BE2C (cell line): ENCODE measurements at regions not wholly inside any gene's neighbourhood (a gene's known extent, or its start where the extent isn't known, plus 50 kb on each side); places are given as distances from the start of the nearest gene placed in this dataset.

ENCODE experiments used
- DNase-seq: peaks from one replicate; pipeline ENCODE4 v3.0.0-alpha.2; 2020
- H3K27me3 ChIP-seq: fragments of 250-450 bp; sonication (Bioruptor Pico); 2 replicates; pipeline ENCODE4 v1.5.1; 2020; ENCODE audit warnings: mild to moderate bottlenecking
- H3K36me3 ChIP-seq: fragments of 250-450 bp; sonication (Bioruptor Pico); 2 replicates; pipeline ENCODE4 v1.5.1; 2020; ENCODE audit warnings: mild to moderate bottlenecking
- H3K4me1 ChIP-seq: fragments of 250-450 bp; sonication (Bioruptor Pico); 2 replicates; pipeline ENCODE4 v1.5.1; 2020
- H3K4me3 ChIP-seq: 2 replicates; pipeline ENCODE4 v1.5.1; 2011; ENCODE audit warnings: low read depth, low read length
- H3K9me3 ChIP-seq: fragments of 250-450 bp; sonication (Bioruptor Pico); 2 replicates; pipeline ENCODE4 v1.5.1; 2020
- CTCF ChIP-seq: IDR thresholded peaks from 2 replicates; pipeline ENCODE4 v1.5.1; 2012; ENCODE audit warnings: mild to moderate bottlenecking, low read depth, low read length

- no peak overlapping the region for H3K4me3 ChIP-seq
- DNase-seq, result no peak
- no peaks in the 10 kb centered on the region for H3K27me3 ChIP-seq
- H3K36me3 ChIP-seq, result no peaks in the 10 kb centered on the region
- TF ChIP-seq CTCF, result no peak
- H3K9me3 ChIP-seq, result no peaks in the 10 kb centered on the region
- no peaks in the 10 kb centered on the region for H3K4me1 ChIP-seq
These were observed 478.3 kb upstream of the ERCC4 start for GRCh38 chr16:13441675-13442074.

- H3K4me3 ChIP-seq, result no peak overlapping the region
- no peaks in the 10 kb centered on the region for H3K36me3 ChIP-seq
- TF ChIP-seq CTCF, result no peak
- DNase-seq, result no peak
- H3K9me3 ChIP-seq, result no peaks in the 10 kb centered on the region
- no peaks in the 10 kb centered on the region for H3K27me3 ChIP-seq
- no peaks in the 10 kb centered on the region for H3K4me1 ChIP-seq
These were observed 471.6 kb upstream of the ERCC4 start for GRCh38 chr16:13448346-13448745.

DNA sequence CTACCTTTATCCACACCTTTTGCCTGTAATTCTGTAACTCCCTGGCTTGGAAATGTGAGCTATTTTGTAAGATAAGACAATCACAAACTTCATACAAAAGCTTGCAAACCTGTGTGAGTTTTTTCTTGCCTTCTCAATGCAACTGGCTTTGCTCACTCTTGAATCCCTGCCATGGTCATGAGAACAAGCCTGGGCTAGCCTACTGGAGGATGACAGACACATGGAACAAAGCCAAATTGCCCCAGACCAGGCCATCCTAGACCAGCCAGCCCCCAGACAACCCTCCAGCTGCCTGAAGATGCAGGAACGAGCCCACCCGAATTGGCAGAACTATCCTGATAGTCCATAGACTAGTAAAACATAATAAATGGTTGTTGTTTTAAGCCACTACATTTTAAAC lies 466.6 kb upstream of the ERCC4 start:
- no peak overlapping the region for H3K4me3 ChIP-seq
- DNase-seq, result peak; percentile 6
- no peaks in the 10 kb centered on the region for H3K27me3 ChIP-seq
- H3K4me1 ChIP-seq, result no peaks in the 10 kb centered on the region
- no peaks in the 10 kb centered on the region for H3K36me3 ChIP-seq
- H3K9me3 ChIP-seq, result no peaks in the 10 kb centered on the region
- no peak for TF ChIP-seq CTCF

GRCh38 chr16:13453938-13454553 lies 465.9 kb upstream of the ERCC4 start:
- DNase-seq, result peak; percentile 24
- peak; percentile 54 for TF ChIP-seq CTCF
- no peaks in the 10 kb centered on the region for H3K27me3 ChIP-seq
- H3K9me3 ChIP-seq, result no peaks in the 10 kb centered on the region
- no peak overlapping the region for H3K4me3 ChIP-seq
- no peaks in the 10 kb centered on the region for H3K4me1 ChIP-seq
- no peaks in the 10 kb centered on the region for H3K36me3 ChIP-seq

DNA sequence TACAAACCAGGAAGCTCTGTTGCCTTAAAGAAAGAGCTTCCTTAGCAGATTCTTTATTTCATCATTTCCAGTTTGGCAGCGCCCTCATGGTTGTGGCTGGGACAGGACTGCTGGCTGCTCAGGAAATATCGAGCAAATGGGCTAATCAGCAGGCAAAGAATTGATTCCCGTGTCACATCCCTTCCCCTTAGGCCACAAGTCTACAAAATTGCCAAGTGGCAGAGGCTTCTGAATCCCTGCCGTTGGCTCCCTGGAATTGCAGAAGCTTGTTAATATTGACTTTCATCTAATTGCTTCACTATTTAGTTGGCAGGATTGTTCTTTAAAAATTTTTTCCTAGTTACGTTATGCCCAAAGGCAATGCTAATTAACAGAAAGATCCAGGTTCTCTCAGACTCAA lies 456.3 kb upstream of the ERCC4 start:
- Histone ChIP-seq H3K4me3 (no peak overlapping the region), H3K4me1 (no peaks in the 10 kb centered on the region), H3K36me3 (no peaks in the 10 kb centered on the region), H3K27me3 (no peaks in the 10 kb centered on the region), H3K9me3 (no peaks in the 10 kb centered on the region; the same call in 1 of the 2 replicates)
- DNase-seq, result no peak
- TF ChIP-seq CTCF, result no peak

DNA sequence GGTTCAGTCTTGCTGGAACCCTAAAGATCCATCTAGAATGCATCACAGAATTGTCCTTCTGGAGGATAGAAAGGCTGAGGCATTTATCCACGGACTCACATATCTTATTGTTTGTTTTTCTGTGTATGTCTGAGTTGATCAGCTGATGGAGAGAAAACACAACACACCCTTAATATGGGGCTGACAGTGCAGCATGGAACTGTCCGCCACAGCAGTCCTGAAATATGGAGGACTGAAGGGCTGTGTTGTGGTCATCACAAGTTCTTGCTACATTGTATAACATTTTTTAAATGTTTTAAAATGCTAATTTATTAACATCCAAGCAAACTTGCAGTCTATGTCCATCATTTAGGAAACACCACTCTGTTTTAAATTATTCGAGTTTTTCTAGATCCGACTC lies 448.9 kb upstream of the ERCC4 start:
- no peak for TF ChIP-seq CTCF
- H3K27me3 ChIP-seq, result no peaks in the 10 kb centered on the region
- H3K9me3 ChIP-seq, result no peaks in the 10 kb centered on the region
- no peak overlapping the region for H3K4me3 ChIP-seq
- H3K4me1 ChIP-seq, result no peaks in the 10 kb centered on the region
- no peaks in the 10 kb centered on the region for H3K36me3 ChIP-seq
- no peak for DNase-seq
